ENCODE measurements at regions not wholly inside any gene's neighbourhood (a gene's known extent, or its start where the extent isn't known, plus 50 kb on each side); places are given as distances from the start of the nearest gene placed in this dataset.

DNA sequence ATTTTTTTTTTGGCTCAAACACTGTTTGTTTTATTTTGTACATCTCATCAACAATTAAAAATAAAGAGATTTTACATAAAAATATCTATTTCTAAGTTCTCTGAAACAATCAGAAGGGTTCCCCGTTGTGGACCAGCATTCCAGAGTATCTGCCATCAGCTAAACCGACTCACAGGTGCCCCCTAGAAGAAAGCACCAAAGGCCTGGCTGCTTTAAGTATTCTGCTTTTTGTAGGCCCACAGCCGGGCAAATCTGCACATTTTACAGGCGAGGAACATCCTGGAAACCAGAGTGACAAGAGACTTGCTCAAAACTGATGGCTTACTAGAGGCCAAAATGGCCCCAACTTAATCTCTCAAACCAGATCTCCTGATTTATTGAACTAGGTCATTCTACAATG is 82.2 kb upstream of the SETBP1 start:
- TF ChIP-seq, protein P1, sequence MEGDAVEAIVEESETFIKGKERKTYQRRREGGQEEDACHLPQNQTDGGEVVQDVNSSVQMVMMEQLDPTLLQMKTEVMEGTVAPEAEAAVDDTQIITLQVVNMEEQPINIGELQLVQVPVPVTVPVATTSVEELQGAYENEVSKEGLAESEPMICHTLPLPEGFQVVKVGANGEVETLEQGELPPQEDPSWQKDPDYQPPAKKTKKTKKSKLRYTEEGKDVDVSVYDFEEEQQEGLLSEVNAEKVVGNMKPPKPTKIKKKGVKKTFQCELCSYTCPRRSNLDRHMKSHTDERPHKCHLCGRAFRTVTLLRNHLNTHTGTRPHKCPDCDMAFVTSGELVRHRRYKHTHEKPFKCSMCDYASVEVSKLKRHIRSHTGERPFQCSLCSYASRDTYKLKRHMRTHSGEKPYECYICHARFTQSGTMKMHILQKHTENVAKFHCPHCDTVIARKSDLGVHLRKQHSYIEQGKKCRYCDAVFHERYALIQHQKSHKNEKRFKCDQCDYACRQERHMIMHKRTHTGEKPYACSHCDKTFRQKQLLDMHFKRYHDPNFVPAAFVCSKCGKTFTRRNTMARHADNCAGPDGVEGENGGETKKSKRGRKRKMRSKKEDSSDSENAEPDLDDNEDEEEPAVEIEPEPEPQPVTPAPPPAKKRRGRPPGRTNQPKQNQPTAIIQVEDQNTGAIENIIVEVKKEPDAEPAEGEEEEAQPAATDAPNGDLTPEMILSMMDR (conservative IDR thresholded peaks at IDR 0.05; ENCODE audit: low read depth, low read length) = no peak
- H3K4me3 ChIP-seq (ENCODE audit: low read length) = no peak overlapping the region

DNA sequence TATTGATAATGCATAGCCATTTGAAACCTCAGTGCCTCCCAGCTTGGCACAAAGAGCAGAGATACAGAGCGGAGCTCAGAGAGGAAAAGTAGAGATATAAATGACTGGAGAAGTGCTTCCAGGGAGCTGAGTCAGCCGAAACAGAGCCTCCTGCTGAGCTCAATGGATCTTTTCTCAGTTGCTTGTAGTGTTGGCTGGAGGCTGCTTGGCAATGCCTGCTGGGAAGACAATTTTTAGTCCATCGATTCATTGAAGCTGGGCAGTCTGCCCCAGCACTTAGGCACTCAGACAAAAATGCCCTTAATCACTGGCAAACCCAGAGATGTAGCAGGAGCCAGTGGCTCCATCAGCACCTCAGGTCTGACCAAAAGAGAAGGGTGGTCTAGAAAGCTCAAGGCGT is 81.3 kb upstream of the SETBP1 start:
- DNase-seq (ENCODE audit: low read depth) = no peak
- TF ChIP-seq, protein P1 (conservative IDR thresholded peaks at IDR 0.05; ENCODE audit: low read depth, low read length) = no peak
- H3K4me3 ChIP-seq (ENCODE audit: low read length) = no peak overlapping the region

More for the DNA sequence above, 82.2 kb upstream of the SETBP1 start:
- DNase-seq (ENCODE audit: low read depth) = no peak

DNA sequence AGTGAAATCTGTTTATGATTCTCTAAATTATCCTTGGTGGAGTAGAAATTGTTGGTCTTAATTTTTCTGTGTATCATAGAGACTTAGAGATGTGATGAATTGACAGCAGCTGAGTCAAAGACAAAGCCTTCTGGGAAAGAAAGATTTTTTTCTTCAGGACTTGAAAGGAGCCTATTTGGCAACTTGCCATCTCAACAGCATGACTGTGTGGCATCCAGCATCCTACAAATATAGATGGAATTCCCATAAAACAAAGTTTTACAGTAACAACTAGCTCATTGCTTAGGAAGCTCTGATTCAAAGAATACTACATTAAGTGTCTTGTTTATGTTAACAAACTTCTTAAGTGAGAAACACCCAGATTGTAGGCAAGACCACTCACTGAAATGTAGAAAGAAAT is 79.2 kb upstream of the SETBP1 start:
- no peak overlapping the region for H3K4me3 ChIP-seq (ENCODE audit: low read length)
- peak; percentile 86 for DNase-seq (ENCODE audit: low read depth)
- TF ChIP-seq, protein P1 (conservative IDR thresholded peaks at IDR 0.05; ENCODE audit: low read depth, low read length) = no peak

DNA sequence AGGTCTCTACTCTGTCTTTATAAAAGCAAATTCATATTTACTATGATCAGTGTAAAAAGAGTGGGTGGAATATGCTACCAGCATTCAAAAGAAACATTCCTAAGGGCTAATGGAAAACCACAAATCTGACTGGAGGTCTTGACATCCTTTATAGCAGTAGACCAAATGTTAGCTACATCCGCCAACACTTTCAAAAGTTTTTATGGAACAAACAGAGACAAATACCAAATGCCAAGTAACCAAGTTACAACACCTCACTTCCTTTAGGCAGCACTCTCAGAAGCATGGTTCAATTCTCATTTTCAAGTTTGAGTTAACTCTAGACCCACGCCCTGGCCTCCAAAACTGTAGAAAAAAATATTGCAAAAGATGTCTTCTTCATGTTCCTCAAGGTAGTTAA is 78.3 kb upstream of the SETBP1 start:
- peak; percentile 86 for DNase-seq (ENCODE audit: low read depth)
- H3K4me3 ChIP-seq (ENCODE audit: low read length) = no peak overlapping the region
- TF ChIP-seq, protein P1 (conservative IDR thresholded peaks at IDR 0.05; ENCODE audit: low read depth, low read length) = no peak

DNA sequence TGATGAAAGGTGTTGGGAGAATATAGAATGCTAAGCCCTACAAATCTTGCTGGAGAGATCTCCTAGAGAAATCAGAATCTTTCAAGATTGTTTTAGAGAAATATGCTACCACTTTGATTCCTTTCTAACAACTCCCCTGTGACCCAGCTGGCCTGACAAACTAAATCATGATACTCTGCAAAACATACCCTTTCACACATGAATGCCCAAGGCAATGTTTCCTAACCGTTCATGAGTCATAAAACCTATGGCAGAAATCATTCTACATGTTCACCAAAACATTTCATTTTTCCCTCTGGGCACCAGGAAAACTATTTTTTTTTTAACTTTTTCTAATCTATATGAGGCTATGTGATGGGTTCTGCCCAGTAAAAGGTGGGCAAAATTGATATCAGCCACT is 77.8 kb upstream of the SETBP1 start:
- TF ChIP-seq, protein P1 (conservative IDR thresholded peaks at IDR 0.05; ENCODE audit: low read depth, low read length) = no peak
- no peak overlapping the region for H3K4me3 ChIP-seq (ENCODE audit: low read length)
- DNase-seq (ENCODE audit: low read depth) = peak; percentile 74

DNA sequence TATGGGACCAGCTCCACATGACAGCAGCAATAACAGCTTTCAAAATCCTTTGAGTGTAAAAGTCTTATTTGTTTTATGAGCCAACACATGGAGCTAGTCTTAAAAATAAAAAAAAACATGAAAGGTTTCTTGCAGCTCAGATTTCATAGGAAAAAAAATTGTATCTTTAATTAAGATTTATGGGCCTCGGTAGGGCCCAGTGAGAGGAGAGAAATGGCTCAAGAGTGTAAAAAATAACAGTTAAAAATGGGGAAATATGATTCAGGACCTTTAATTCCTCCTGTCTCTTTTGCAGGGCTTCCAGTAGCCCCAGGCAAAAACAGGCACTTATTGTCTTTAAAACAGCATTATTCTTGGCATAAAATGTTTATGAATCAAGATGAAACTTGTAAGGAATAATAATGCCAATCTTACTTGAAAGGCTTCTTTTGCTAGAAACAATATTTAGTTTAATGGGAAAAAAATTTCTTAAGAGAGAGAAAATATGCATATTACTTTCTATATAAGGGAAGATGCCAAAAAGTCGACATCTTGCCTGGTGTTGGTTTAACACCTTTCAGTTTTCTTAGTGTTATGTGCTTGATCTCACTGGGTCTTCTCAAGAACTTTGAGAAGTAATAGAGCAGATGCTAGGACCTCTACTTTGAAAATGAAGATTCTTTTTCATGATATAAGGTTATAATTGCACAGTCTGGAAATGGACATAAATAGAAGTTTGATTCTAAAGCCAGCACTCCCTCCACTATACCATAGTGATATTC is 71.3 kb upstream of the SETBP1 start:
- no peak overlapping the region for H3K4me3 ChIP-seq (ENCODE audit: low read length)
- TF ChIP-seq, protein P1 (conservative IDR thresholded peaks at IDR 0.05; ENCODE audit: low read depth, low read length) = no peak
- no peak for DNase-seq (ENCODE audit: low read depth)

DNA sequence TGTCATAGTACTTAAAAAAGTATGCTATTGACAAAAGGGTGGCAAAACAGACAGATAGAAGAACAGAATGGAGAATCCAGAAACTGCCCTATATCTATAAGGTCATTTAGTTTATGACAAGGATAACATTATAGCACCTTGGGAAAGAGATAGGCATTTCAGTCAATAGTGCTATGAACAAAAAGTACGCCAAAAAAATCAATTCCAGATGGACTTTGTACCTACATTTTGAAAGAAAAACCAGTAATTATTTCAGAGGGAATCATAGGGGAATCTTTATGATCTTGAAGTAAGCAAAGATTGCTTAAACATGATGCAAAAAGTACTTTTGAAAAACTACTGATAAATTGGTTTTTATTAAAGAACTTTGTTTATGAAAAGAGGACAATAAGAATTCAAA is 59.9 kb upstream of the SETBP1 start:
- TF ChIP-seq, protein P1 (conservative IDR thresholded peaks at IDR 0.05; ENCODE audit: low read depth, low read length) = no peak
- H3K4me3 ChIP-seq (ENCODE audit: low read length) = no peak overlapping the region
- no peak for DNase-seq (ENCODE audit: low read depth)

All from retinal pigment epithelial cell (primary cell).